ENCODE measurements at regions not wholly inside any gene's neighbourhood (a gene's known extent, or its start where the extent isn't known, plus 50 kb on each side); places are given as distances from the start of the nearest gene placed in this dataset.
"Not testable (repeated sequence)": the region's sequence is repeated elsewhere in the genome, so short reads cannot be mapped to it uniquely, and the experiment has no call there.

- in situ Hi-C loops (cut with MboI; ENCODE audit: low sequenced_read_pairs): not testable (repeated sequence)
These were observed 100.7 kb upstream of the KLHL1 start for GRCh38 chr13:70208968-70209367.

GRCh38 chr13:70206671-70207070, 98.4 kb upstream of the KLHL1 start:
- in situ Hi-C loops (cut with MboI; ENCODE audit: low sequenced_read_pairs): no loop called here

GRCh38 chr13:70203661-70204229, 95.5 kb upstream of the KLHL1 start:
- in situ Hi-C loops (cut with MboI; ENCODE audit: low sequenced_read_pairs): no loop called here

GRCh38 chr13:70191034-70191433, 82.8 kb upstream of the KLHL1 start:
- in situ Hi-C loops (cut with MboI; ENCODE audit: low sequenced_read_pairs): no loop called here

GRCh38 chr13:70189981-70190380, 81.7 kb upstream of the KLHL1 start:
- in situ Hi-C loops (cut with MboI; ENCODE audit: low sequenced_read_pairs): no loop called here

GRCh38 chr13:70188567-70188966, 80.3 kb upstream of the KLHL1 start:
- in situ Hi-C loops (cut with MboI; ENCODE audit: low sequenced_read_pairs): no loop called here

- in situ Hi-C loops (cut with MboI; ENCODE audit: low sequenced_read_pairs): no loop called here
These were observed 74.8 kb upstream of the KLHL1 start for GRCh38 chr13:70183041-70183440.
